Spleen (tissue), 7 donors: ENCODE measurements at regions not wholly inside any gene's neighbourhood (a gene's known extent, or its start where the extent isn't known, plus 50 kb on each side); places are given as distances from the start of the nearest gene placed in this dataset.

Source experiments
- CTCF ChIP-seq, 11 experiments: fragments of 200-600 bp in 7 of 11; fragments of 450-650 bp in 4 of 11; sonication (generic) in 4 of 11; IDR thresholded peaks in 8 of 11; conservative IDR thresholded peaks in 3 of 11; 1 replicate in 7 of 11; 2 replicates in 4 of 11; pipeline versions ENCODE4 v1.4.0 to v1.8.0; 2016 to 2021; ENCODE audit warnings: antibody characterized with exemption in 11 of 11, inconsistent platforms in 4 of 11, mild to moderate bottlenecking in 1 of 11
- POLR2A ChIP-seq, 3 donors: fragments of 450-650 bp; IDR thresholded peaks; one replicate each; pipeline ENCODE4 v1.5.1; 2017; ENCODE audit warnings: antibody characterized with exemption in 3 of 3, mild to moderate bottlenecking in 1 of 3
- POLR2AphosphoS5 ChIP-seq, 3 donors: sonication (generic); formaldehyde crosslinking; IDR thresholded peaks; one replicate each; pipeline ENCODE4 v1.5.1; 2017; ENCODE audit warnings: antibody characterized with exemption in 3 of 3
- donor health status: DM: no; HTN: no; CAD: no; lungs with moderate emphysema.
- donor health status: DM: no; HTN: no; CAD: no.
- donor health status: DM: no; HTN: no; CAD: no.

- TF ChIP-seq CTCF (IDR thresholded peaks at IDR 0.05 in 8 of 11, conservative IDR thresholded peaks at IDR 0.05 in 3 of 11) = no peak
- TF ChIP-seq POLR2AphosphoS5 (IDR thresholded peaks at IDR 0.05) = no peak
- TF ChIP-seq POLR2A (IDR thresholded peaks at IDR 0.05) = no peak
Measured at GRCh38 chr2:198756166-198756565, 701.6 kb downstream of the SATB2 start.
